Stimulated activated CD4-positive, alpha-beta T cell treated with anti-CD3 and anti-CD28 coated beads, Interleukin-1b, Interleukin-23, amount 100 ng/mL, for 48 hours (primary cell): ENCODE measurements at regions not wholly inside any gene's neighbourhood (a gene's known extent, or its start where the extent isn't known, plus 50 kb on each side); places are given as distances from the start of the nearest gene placed in this dataset.
"Not testable (repeated sequence)": the region's sequence is repeated elsewhere in the genome, so short reads cannot be mapped to it uniquely, and the experiment has no call there.

Experiments used
- DNase-seq: peaks from one replicate; pipeline ENCODE4 v3.0.0-alpha.2; 2020

DNA sequence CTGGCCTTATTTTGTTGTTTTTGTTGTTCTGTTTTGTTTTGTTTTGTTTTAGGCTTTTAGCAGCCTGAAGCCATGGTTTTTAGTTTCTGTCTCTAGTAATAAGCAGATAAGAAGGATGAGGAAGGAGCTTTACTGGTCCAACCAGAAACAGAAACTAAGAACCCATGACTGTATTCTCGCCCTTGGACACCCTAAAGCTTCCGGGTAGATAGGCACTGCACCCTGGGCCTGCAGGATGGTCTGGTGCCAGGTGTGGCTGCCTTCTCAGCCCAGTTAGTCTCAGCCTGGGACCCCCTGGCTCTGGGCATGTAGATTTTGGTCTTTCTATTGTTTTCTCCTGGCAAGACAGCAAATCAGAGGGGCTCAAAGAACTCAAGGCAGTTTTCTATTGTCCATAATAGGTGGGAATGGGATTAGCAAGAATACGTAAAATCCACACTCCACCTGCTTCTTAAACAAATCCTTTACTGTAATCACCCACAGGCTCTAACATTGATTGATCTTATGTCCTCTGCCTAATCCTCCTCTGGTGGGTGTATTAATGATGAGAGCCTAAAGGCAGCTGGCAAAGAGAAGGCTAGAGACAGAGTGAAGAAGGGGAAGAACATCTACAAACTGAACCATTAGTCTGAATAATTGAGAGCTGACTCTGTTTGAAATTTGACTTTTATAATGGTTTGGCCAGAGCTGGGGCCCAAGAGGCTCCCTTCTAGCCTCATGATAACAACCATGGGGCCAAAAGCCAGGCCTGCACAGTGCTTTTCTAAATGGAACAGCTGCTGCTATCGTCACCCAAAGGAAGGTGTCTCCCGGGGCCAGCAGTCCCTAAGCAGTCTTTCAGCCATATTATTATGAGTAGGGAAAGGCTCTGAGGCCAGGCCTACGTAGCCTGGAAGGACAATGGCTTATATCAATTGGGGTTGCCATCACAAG lies 106.8 kb upstream of the ATP1A1 start:
- no peak for DNase-seq

DNA sequence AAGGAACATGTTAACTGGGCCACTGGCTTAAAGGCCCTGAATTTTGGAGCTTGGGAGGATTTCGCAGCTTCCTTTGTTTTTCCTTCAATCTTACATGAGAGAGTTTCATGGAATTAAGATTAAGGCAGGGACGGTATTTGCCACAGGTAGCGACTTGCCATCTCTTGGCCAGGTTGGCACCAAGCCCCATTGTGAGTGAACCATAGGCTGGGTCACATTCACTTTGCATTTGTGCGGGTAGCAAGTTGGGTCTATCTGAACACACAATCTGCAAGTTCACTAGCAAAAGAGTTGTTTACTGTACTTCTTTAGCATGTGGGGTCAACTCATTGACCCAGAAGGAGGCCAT lies 106.2 kb upstream of the ATP1A1 start:
- DNase-seq: no peak

DNA sequence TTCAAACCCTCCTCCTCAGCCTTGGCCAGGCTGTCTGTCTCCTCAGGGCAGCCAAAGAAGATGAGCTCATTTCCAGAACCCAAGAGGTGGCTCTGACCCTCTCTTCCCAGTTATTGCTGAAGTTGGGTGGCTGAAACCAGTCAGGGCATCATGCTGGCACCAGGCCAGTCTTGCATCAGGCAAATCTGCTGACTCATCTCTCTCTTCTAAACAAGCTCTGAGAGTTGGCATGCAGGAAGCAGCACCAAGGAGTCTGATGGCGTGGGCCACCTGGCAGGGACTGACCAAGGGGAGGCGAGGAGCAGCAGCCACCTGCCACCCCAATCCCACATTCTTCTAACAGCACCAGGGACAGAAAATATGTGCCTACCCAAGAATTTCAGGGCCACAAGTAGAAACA lies 104.8 kb upstream of the ATP1A1 start:
- peak; percentile 17 for DNase-seq

DNA sequence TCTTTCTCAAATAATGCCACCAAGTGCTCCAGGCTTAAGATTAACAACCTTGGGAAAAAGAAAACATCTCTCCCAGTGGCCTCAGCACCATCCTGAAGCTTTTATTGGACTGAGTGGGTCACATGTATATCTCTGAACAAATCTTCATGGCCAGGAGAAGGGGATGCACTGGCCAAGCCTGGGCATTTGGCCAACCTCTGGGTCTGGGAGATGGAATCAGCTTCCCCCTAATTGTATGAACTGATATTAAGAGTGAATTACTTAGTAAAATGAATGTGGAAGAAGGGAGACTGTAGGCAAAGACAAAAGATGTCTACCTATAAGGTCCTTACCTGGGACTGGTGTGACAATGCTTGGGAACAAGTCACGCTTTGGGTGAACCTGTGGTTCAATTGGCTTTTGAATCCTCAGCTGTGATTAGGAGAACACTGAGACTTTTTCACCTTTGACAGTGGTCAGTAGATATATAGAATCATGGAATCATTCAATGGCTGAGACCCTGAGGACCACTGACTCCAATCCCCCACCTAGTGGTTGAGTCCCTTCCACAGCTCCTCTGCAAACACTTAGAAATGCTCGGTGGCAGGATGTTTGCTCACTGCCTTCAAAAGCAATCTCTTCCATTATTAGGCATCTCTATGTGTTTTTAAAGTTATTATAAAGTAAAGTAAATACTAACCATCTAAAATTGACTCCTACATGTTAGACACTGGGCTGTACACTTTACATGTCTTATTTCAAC lies 102.6 kb upstream of the ATP1A1 start:
- no peak for DNase-seq

- no peak for DNase-seq
Measured at GRCh38 chr1:116273042-116273783, 99.8 kb upstream of the ATP1A1 start.

DNA sequence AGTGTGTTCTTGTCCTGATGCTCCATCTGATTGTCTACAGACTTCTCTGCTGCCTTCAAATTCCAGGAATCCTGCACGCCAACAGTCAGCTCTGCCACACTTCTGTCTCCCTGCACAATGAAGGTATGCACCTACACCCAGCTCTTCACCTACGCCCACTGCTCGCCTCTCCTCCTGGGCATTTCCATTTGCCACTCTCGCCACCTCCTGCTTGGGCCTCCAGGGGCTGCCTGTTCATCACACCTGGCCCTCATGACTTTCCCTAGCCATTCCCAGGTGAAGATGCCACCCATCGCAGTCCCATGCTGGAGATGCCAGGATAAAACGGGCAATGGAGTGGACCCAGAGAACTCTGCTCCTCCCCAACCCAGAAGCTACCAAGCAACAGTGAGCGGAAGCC lies 96.5 kb upstream of the ATP1A1 start:
- no peak for DNase-seq

DNA sequence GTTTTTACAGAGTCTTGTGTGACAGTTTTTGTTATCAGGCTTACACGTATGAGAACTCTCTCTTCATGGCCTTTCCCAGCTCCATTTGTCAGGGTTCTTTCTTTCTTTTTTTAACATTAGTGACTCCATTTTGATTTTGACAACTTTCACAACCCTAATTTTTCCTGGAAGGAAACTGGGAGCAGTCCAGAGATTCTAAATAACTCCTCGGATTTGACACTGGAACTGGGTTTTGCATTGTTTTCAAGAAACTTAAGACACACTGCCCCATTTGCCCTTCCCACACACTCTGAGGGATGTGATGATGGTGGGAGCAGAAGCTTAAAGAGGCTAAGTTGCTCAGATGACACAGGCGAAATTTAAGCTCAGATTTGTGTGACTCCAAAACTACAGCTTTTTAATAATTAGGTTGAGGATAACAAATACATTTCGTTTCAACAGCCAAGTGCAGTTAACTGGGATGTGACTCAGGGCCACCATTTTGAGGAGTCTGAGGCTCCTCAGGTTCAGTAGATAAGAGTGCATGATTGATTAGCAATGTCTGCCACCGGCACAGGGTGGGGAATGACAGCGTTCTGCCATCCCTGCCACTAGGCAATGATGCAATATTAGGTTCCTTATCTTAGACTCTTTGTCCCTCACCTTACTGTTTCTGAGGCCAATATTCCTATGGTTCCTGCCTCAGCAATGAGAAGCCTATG lies 95.1 kb upstream of the ATP1A1 start:
- no peak for DNase-seq

- DNase-seq: no peak
Measured at GRCh38 chr1:116278541-116278866, 94.5 kb upstream of the ATP1A1 start.

GRCh38 chr1:116279715-116280114 lies 93.3 kb upstream of the ATP1A1 start:
- no peak for DNase-seq

- DNase-seq: no peak
Measured at GRCh38 chr1:116284819-116285390, 88.1 kb upstream of the ATP1A1 start.

DNA sequence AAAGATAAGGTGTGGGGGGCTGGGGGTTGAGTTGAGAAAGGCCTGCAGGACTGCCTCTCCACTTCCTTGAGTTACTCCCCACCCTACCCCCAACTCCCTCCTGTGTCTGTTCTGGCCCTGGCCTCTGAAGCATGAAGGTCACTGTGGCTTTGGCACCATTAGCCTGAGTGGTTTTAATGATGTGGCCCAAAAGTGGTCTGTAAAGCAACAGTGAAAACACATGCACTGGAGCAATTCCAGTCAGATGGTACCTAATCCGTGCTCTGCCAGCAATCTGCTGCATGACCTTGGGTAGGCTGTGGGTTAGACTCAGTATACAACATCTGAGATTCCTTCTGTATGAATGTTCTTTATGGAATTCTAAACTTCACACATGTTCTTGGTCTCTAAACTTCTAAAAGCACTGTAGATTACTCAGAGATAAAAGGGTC lies 86.5 kb upstream of the ATP1A1 start:
- DNase-seq: no peak

GRCh38 chr1:116287341-116288200 lies 85.5 kb upstream of the ATP1A1 start:
- no peak for DNase-seq

- no peak for DNase-seq
Measured at GRCh38 chr1:116288201-116288598, 84.8 kb upstream of the ATP1A1 start.

GRCh38 chr1:116289193-116289592 lies 83.9 kb upstream of the ATP1A1 start:
- DNase-seq: no peak

- no peak for DNase-seq
Measured at GRCh38 chr1:116290085-116290705, 82.8 kb upstream of the ATP1A1 start.

- DNase-seq: no peak
Measured at GRCh38 chr1:116291024-116291423, 82.0 kb upstream of the ATP1A1 start.

DNA sequence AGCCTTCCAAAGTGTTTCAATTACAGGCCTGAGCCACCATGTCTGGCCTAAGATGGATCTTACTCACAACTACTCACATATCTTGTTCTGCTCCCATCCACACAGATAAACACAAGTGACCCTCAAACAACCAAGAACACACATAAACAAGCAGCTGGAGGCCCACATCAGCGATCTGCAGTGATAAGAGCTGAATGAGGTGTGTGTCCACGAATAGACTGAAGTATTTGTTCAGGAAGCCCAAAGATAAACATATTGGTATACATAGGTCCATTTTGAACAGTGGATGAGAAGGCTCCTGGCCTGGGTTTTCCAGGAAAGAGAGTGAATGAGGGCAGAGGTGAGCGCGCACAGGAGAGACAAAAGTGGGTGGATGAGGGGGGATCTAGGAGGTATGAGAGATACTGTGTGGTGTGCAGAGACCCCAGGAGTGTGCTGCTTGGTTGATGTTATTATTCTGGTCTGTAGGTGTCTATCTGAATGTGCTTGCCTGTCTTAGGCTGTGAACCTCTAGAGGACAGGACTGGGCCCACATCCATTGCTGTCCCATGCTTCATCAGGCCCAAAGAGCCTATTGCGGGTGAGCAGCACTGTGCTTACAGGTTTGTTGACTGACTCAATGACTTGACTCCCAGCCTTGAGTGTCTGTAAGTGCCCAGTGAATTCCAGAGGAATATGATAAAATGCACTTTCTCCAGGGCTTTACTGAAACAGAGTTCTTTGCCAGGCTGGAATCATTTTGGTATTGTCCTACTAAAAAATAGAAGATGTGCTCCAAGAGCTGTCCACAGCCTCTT lies 79.9 kb upstream of the ATP1A1 start:
- no peak for DNase-seq

DNA sequence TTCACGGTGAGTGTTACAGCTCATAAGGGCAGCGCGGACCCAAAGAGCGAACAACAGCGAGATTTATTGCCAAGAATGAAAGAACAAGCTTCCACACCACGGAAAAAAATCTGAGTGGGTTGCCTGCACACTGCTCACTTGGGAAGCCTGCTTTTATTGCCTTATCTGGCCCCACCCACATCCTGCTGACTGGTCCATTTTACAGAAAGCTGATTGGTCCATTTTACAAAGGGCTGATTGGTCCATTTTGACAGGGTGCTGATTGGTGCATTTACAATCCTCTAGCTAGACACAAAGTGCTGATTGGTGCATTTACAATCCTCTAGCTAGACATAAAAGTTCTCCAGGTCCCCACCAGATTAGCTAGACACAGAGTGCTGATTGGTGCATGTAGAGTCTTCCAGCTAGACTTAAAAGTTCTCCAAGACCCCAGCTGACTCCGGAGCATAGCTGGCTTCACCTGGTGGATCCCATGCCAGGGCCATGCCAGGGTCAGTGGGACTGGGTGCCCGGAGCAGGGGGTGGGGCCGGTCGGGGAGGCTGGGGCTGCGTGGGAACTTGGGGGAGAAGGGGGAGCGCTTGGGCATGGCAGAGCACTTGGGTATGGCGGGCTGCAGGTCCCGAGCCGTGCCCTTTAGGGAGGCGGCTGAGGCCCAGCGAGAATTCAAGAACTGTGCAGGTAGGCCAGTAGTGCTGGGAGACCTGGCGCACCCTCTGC lies 75.4 kb upstream of the ATP1A1 start:
- DNase-seq: no peak

DNA sequence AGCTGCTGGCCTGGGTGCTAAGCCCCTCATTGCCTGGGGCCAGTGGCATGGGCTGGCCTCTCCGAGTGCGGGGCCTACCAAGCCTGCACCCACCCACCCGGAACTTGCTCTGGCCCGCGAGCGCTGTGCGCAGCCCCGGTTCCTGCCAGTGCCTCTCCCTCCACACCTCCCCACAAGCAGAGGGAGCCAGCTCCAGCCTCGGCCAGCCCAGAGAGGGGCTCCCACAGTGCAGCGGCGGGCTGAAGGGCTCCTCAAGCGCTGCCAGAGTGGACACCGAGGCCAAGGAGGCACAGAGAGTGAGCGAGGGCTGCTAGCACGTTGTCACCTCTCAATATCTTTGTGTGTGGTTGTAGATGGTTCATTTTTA lies 74.8 kb upstream of the ATP1A1 start:
- not testable (repeated sequence) for DNase-seq

GRCh38 chr1:116298746-116299145 lies 74.3 kb upstream of the ATP1A1 start:
- no peak for DNase-seq
